ENCODE measurements at regions not wholly inside any gene's neighbourhood (a gene's known extent, or its start where the extent isn't known, plus 50 kb on each side); places are given as distances from the start of the nearest gene placed in this dataset.

GRCh38 chr17:82998637-82999036 is 80.8 kb upstream of the METRNL start:
- TF ChIP-seq KLF6 (CRISPR knock-in tag; IDR thresholded peaks at IDR 0.05; ENCODE audit: borderline replicate concordance) = no peak
- no peak for TF ChIP-seq ZNF146 (CRISPR knock-in tag; IDR thresholded peaks at IDR 0.05; ENCODE audit: unreplicated experiment)
- TF ChIP-seq POLR2A (conservative IDR thresholded peaks at IDR 0.05) = no peak
- TF ChIP-seq POLR2G (IDR thresholded peaks at IDR 0.05; ENCODE audit: low read depth, low read length) = no peak
- no peak for TF ChIP-seq RBM22 (IDR thresholded peaks at IDR 0.05; ENCODE audit: low read depth, low read length, poor library complexity, severe bottlenecking)
- no peak for TF ChIP-seq FOXA1 (IDR thresholded peaks at IDR 0.05; ENCODE audit: borderline replicate concordance)
- no peak for TF ChIP-seq MIER1 (IDR thresholded peaks at IDR 0.05; ENCODE audit: low read depth)
- TF ChIP-seq NR2F6 (CRISPR knock-in tag; IDR thresholded peaks at IDR 0.05) = no peak
- TF ChIP-seq PREB (CRISPR knock-in tag; IDR thresholded peaks at IDR 0.05) = no peak
- no peak for TF ChIP-seq ZFP1 (CRISPR knock-in tag; IDR thresholded peaks at IDR 0.05)
- no peak for TF ChIP-seq PATZ1 (CRISPR knock-in tag; IDR thresholded peaks at IDR 0.05; ENCODE audit: borderline replicate concordance)
- no peak for TF ChIP-seq NFIC (IDR thresholded peaks at IDR 0.05)

All from K562 (cell line).